Heart right ventricle (tissue), 16 donors: ENCODE measurements at regions not wholly inside any gene's neighbourhood (a gene's known extent, or its start where the extent isn't known, plus 50 kb on each side); places are given as distances from the start of the nearest gene placed in this dataset.

Experiments
- ATAC-seq, 8 donors: fragments of 200-7000 bp; cut with Tn5 transposase; one replicate each; pipeline ENCODE4 v1.9.1; 2020; ENCODE audit warnings: mild to moderate bottlenecking in 8 of 8, moderate library complexity in 8 of 8, moderate number of reproducible peaks in 1 of 8
- DNase-seq, 2 donors: peaks; one replicate each; pipeline ENCODE4 v3.0.0-alpha.2; 2020
- H3K27ac ChIP-seq, 10 donors: fragments of 200-600 bp; sonication (generic) in 2 of 10; one replicate each; pipeline versions ENCODE4 v1.5.0 to v1.8.0; 2020 to 2022; ENCODE audit warnings: mild to moderate bottlenecking in 3 of 10
- H3K27me3 ChIP-seq, 7 donors: fragments of 200-600 bp; one replicate each; pipeline ENCODE4 v1.8.0; 2021 to 2022; ENCODE audit warnings: mild to moderate bottlenecking in 2 of 7
- H3K36me3 ChIP-seq, 9 donors: fragments of 200-600 bp; sonication (generic) in 1 of 9; one replicate each; pipeline versions ENCODE4 v1.5.0 to v1.8.0; 2020 to 2022; ENCODE audit warnings: mild to moderate bottlenecking in 2 of 9
- H3K4me1 ChIP-seq, 9 donors: fragments of 200-600 bp; sonication (generic) in 1 of 9; one replicate each; pipeline versions ENCODE4 v1.5.0 to v1.8.0; 2020 to 2022; ENCODE audit warnings: mild to moderate bottlenecking in 4 of 9
- H3K4me3 ChIP-seq, 10 donors: fragments of 200-600 bp; sonication (generic) in 2 of 10; one replicate each; pipeline versions ENCODE4 v1.5.0 to v1.8.0; 2020 to 2022; ENCODE audit warnings: mild to moderate bottlenecking in 7 of 10, moderate library complexity in 2 of 10
- H3K9me3 ChIP-seq, 11 donors: fragments of 200-600 bp in 10 of 11; sonication (generic) in 2 of 11; one replicate each; pipeline versions ENCODE4 v1.5.0 to v1.8.0; 2013 to 2022; ENCODE audit warnings: mild to moderate bottlenecking in 2 of 11, control low read depth in 1 of 11, moderate library complexity in 1 of 11
- CTCF ChIP-seq, 9 donors: fragments of 200-600 bp; sonication (generic) in 2 of 9; IDR thresholded peaks; one replicate each; pipeline versions ENCODE4 v1.5.0 to v1.8.0; 2021 to 2022; ENCODE audit warnings: antibody characterized with exemption in 9 of 9, mild to moderate bottlenecking in 5 of 9, moderate library complexity in 1 of 9
- WGBS, 2 donors: extraction: QIAGEN DNeasy Blood & Tissue Kit; methylation state at CpG; one replicate each; pipeline ENCODE4 v1.1.7; 2013; ENCODE audit warnings: inconsistent platforms in 1 of 2; 5-methylcytosine and 5-hydroxymethylcytosine counted together
- intact Hi-C, 10 donors: fragments of 100-400 bp; cut with DNase I; formaldehyde crosslinking; loops; one replicate each; pipeline versions ENCODE4 v1.11.1 to v1.14.2; 2022
- donor health status: Arrhythmogenic right ventricular cardiomyopathy.
- donor health status: ischemic (EF 13 %, LVEDD 7.1; RV severe dilation, severe dysfunction).
- donor health status: healthy with polysubstance abuse.
- donor health status: DM: no; HTN: yes; CAD: no.
- donor health status: DM: no; HTN: no; CAD: no.
- donor health status: ischemic (EF 25% LVEDD 6.9; RV normal size, moderate dysfunction).
- donor health status: ischemic (EF 25% LVEDD 5.7; RV mildly dilated, moderate dysfunction).
- donor health status: healthy.
- donor health status: DM: yes; HTN: yes; CAD: no.
- donor health status: Ischemic cardiomyopathy.
- donor health status: ischemic (EF 35%, LVEDD 5.7; RV mildly dilated, moderate dysfunction).
- donor health status: nonischemic (EF 11% LVEDD 7.7; RV severe dilation, severe dysfunction).
- donor health status: DM: yes; HTN: yes; CAD: no.
- donor health status: PGD.
- donor health status: ischemic (EF 29% LVEDD 5.4; RV normal size, mild dysfunction).
- donor health status: nonischemic (EF 23%, LVEDD 6.1; RV moderate dilation, normal function).

- Histone ChIP-seq H3K9me3 (peaks cover 0 to 21% (median 9%) of the 10 kb centered on the region in 11 donors), H3K4me1 (no peaks in the 10 kb centered on the region), H3K27ac (no peak overlapping the region), H3K27me3 (peaks cover 0 to 26% (median 5%) of the 10 kb centered on the region in 7 donors), H3K4me3 (no peak overlapping the region), H3K36me3 (no peaks in the 10 kb centered on the region)
- 23 to 25% methylated on average over 12 of the region's 12 CpGs for WGBS, 2 donors
- no peak for TF ChIP-seq CTCF (IDR thresholded peaks at IDR 0.05)
- DNase-seq: no peak
- intact Hi-C loops: no loop called here
- no peak for ATAC-seq
These were observed 182.5 kb downstream of the VRK1 start for GRCh38 chr14:96979611-96980074.

- Histone ChIP-seq H3K9me3 (peaks cover 0 to 9% (median 0%) of the 10 kb centered on the region in 11 donors), H3K4me3 (no peak overlapping the region), H3K36me3 (no peaks in the 10 kb centered on the region), H3K27me3 (peaks cover 0 to 26% (median 5%) of the 10 kb centered on the region in 7 donors), H3K27ac (no peak overlapping the region), H3K4me1 (no peaks in the 10 kb centered on the region)
- intact Hi-C loops: no loop called here
- ATAC-seq (no peak), DNase-seq (no peak)
- WGBS, 2 donors: 80 to 87% methylated on average over 4 of the region's 4 CpGs
- no peak for TF ChIP-seq CTCF (IDR thresholded peaks at IDR 0.05)
These were observed 183.7 kb downstream of the VRK1 start for GRCh38 chr14:96980835-96981234.

GRCh38 chr14:96986256-96987085 is 189.3 kb downstream of the VRK1 start:
- Histone ChIP-seq H3K4me1 (peaks cover 0 to 5% (median 0%) of the 10 kb centered on the region in 9 donors), H3K9me3 (peaks cover 0 to 8% (median 0%) of the 10 kb centered on the region in 11 donors), H3K27me3 (no peaks in the 10 kb centered on the region), H3K36me3 (no peaks in the 10 kb centered on the region), H3K27ac (no peak overlapping the region), H3K4me3 (no peak overlapping the region)
- DNase-seq (no peak), ATAC-seq (no peak)
- 73 to 74% methylated on average over 6 of the region's 6 CpGs for WGBS, 2 donors
- no peak for TF ChIP-seq CTCF (IDR thresholded peaks at IDR 0.05)
- intact Hi-C loops: no loop called here

GRCh38 chr14:96987086-96987474 is 189.9 kb downstream of the VRK1 start:
- Histone ChIP-seq H3K9me3 (peaks cover 0 to 8% (median 0%) of the 10 kb centered on the region in 11 donors), H3K27ac (no peak overlapping the region), H3K27me3 (no peaks in the 10 kb centered on the region), H3K4me1 (peaks cover 0 to 5% (median 0%) of the 10 kb centered on the region in 9 donors), H3K4me3 (no peak overlapping the region), H3K36me3 (no peaks in the 10 kb centered on the region)
- WGBS, 2 donors: 53 to 57% methylated on average over 6 of the region's 6 CpGs
- DNase-seq (no peak), ATAC-seq (no peak)
- intact Hi-C loops: no loop called here
- TF ChIP-seq CTCF (IDR thresholded peaks at IDR 0.05): no peak
